Left renal pelvis (tissue), 4 donors: ENCODE measurements at regions not wholly inside any gene's neighbourhood (a gene's known extent, or its start where the extent isn't known, plus 50 kb on each side); places are given as distances from the start of the nearest gene placed in this dataset.

ENCODE experiments used
- DNase-seq, 4 donors: peaks; one replicate each; pipeline ENCODE4 v3.0.0-alpha.2; 2013; ENCODE audit warnings: low read depth in 4 of 4, low spot score in 3 of 4

DNA sequence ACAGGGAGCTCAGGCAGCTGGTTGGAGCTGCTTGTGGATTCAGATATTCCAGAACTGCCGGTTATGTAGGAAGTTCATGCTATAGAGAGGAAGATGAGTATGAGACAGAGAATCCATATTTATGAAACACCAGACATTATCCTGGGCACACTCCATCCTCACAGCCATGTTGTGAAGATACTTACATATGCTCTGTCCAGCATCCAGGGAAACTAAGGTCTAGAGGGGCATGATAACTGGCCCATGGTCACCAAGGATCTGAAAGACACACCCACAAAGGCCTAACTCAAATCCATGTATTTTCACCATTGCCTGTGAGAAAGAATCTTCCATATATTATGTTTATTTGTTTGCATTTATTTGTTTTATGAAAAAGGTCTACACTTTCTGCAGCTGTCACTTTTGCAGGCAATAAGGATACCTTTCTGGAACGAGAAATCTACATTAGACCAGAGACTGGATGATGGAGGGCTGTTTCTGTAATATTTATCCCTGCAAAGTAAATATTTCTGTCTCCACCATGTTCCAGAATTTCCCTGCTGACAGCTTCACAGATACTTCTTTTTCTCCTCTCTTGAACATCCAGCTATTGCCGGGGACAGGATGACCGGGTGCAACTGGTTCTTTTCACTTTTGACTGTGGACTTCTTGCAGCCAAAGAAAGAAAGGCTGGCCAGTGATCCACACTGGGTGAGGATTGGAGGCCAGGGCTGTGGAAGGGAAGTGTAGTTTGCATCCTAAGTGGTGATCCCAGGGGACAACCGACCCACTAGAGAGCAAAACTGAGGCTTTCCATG is 145.9 kb upstream of the NAV2 start:
- no peak for DNase-seq

DNA sequence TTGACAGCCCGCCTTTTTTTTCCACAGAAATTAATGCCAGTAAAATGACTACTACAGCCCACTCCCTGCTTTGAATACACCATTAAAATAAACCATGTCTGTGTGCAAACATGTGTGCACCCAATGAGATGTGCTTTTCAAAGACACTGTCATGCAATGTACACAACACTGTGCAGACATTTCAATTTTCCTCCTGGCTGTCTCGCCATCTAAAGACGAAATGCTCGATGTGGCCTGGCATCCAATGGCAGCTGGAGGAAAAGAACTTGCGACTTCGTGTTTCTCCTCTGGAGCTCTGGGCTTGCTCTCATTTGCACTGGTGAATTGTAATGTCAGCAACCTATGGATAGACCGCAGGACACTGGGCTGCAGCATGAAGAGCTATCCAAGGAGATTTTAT is 147.0 kb upstream of the NAV2 start:
- DNase-seq, result no peak

DNA sequence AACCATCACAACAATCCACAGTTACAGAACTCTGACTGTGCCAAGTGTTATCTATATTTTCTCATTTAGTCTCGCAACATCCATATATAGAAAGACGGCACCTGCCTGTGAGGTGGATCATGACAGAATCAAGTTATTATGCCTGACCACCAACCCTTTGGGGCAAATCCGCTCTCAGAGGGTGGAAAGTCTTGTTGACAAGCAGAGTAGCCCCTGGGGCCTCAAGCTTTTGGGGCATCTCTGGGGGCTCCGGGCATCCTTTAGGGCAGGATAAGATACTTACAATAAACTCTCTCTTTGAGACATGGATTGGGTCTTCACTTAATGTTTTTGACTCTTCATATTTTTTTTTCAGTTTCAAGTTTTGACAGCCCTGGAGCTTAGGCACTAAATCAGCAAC is 150.5 kb upstream of the NAV2 start:
- DNase-seq, result no peak

DNA sequence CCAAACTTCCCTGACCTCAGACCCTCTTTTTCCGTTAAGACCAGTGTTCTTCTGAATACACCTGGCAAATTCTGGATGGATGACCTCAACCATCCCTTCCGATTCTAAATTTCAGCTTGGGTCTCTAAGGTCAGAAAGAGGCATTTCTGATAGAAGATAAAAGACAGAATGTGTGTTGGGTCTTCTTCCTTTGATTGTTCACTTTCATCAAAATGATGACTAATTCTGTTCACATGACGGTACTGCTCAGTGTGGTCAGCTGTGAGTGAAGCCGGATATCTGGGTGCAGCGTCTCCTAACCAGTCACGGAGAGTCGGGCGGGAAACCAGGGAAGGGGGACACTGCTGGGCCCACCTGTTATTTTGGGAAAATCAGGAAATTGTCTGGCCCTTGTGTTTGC is 151.6 kb upstream of the NAV2 start:
- no peak for DNase-seq

DNA sequence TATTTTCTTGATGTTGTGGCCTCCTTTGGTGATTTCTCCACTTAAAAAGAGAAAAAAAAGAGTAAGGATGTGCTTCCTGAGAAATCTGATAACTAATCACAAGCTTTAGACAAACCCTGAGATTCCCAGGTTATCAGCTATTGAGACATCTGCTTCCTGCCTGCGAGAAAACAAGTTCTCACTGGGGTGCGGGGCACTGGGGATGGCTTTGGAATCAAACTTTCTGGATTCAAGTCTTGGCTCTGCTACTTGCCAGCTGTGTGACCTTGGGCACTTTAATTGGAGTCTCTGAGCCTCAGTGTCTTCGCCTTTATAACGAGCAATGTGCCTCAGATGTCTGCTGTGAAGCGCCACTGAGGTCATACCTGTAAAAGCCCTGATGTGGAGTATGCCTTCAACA is 152.5 kb upstream of the NAV2 start:
- no peak for DNase-seq

DNA sequence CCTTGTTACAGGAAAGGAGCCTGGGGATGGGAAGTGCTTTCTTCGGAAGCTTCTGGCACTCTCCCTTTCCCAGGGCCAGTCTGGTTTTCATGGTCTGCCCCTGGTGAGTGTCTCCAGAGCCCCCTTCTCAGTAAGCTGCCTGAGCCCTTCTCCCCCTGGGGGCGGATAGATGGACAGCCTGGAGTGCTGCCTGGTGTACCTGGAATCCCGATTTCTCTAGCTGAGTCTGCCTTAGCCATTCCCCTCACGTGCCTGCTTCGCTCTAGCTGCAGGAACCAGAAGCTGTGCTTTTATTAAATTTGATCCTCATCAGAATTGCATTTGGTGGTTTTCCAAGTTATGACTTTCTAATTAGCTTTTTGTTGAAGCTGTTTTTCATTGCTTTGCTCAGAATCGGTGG is 152.9 kb upstream of the NAV2 start:
- DNase-seq, result no peak

DNA sequence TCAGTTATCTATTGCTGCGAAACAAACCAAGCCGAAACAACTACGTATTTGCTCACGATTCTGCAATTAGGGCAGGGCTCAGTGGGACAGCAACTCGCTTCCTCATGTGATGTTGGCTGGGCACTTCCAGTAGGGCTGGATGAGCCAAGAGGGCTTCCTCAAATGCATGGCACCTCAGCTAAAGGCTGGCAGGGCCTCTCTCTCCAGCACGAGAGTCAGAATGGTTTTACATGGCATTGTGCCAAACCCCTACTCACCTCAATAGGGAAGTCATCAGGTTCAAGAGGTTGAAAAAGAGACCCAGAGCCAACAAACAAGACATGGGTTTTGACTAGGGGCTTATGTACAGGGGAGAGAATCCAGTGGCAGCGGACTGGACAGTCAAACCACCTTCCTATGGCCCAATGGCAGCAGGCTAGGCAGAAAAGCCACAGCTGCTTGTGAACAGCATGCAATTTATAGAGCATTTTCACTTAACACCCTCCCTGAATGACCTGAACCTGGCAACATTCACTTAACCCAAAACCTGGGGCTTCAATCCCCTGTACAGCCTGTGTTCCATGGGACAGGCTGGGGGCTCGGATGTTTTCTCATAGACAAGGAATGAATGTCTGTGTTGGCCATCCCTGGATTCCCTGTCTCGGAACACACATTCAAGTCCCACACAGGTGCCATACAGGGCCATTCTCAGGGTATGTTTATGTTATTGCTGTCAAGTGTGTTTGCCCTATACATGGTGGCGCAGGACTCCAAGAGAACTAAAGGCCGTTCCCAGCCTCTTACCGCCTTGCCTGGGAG is 154.2 kb upstream of the NAV2 start:
- no peak for DNase-seq

DNA sequence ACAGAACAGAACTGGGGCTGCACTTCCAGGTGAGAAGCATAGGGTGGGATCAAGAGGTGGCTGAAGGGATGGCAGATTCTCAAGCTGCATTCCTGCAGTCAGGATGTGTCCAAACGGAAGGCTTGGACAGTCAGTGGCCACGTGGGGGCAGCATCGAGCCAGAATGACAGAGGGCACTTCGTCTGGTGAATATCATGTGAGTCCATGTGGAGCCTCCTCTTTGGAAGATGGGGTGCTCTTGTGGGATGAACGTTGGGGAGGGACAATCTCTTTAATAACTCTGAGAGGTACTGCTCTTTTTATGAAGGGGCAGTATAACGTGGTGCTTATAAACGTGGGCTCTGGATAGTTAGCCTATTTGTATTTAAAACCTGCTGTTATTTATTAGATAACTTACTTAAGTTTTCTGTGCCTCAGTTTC is 154.9 kb upstream of the NAV2 start:
- DNase-seq, result peak in 1 of 4 donors; percentile 37

DNA sequence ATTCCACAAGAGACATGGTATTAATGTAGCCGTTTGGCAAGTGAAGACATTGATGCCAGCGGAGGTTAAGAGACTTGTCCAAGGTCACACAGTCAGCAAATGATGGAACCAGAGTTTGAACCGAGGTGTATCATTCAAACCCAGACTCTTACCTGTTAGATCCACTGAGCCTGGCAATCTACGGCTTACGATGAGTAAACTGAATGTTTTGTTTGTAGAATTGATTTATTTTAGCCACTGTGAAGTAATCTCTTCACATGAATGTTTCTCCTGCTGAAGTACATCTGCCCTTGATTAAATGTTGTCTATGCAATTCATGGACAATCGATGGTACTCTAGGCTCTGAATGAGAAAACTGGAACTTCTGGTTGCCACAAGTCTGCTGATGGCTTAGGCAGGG is 155.5 kb upstream of the NAV2 start:
- no peak for DNase-seq

DNA sequence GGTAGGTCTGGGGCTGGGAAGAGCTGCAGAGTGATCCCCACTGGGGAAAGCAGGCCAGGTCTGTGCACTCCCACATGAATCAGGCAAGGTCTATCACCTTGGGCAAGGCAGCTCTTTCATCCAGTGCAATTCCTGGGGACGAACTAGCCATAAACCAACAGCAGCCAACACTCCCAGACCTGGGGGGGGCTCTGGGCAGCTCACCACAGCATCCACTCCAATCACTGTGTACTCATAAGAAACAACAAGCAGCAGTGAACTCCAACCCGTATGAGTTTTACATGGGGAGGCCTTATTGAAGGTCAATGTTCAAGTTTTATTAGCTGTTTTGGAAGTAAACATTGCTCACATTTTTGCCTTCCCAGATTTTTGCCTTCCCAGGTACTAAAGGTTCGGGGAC is 157.4 kb upstream of the NAV2 start:
- DNase-seq, result no peak

DNA sequence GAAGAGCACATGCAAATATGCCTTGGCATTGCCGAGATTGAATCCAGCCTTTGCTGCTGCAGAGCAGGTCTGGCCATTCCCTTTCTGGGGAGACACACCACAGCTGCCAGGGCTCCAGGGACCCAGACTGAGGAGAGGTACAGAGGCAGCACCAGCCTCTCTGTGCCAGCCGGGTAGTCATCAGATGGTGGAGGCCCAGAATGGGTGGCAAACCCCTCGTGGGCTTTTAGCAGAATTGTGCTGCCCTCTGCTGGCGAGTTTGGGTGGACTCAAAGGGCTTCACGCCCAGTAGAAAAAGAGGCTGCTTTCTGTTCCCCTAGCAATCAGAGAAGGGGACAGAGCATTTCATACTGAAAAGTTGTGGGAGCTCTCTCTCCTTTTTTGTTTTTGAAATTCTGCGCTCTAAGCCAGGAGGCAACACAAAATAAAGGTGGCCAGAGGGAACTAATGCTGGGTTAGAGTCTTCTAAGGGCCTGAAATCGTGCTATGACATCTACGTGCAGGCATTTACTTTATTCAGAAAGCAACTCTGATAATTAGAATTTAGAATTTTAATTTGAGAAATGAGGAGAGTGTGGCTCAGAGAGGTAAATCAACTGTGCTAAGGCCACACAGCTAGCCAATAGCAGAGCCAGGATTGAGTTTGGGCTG is 158.8 kb upstream of the NAV2 start:
- DNase-seq, result peak in 3 of 4 donors; percentile 41 to 51 (median 50)

DNA sequence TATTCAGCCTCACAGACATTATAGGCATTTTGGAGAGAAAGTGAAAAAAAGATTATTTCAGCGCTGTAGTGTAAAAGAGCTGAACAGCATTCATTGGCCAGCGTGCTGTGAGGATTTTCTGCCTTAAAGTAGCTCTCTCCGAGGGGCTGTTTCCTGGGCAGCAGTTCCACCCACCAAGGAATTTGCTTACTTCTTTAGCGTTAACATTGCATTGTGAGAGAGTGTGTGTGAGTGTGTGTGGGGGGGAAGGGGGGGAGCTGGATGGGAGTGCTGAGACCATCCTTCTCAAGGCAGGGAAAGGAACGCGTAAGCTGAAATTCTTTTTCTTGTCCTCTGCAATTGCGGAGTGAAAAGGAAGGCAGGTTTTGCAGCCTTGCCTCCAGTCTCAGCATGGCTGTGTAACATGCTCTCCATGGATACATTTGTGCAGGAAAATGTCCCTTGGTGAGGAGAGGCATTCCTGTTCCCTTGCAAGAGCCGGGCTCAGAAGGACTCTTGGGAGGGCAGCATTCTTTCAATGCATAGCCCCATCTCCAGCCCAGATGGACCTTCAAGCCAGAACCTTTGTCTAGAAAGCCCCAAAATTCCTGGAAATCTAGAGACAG is 159.9 kb upstream of the NAV2 start:
- DNase-seq, result no peak

DNA sequence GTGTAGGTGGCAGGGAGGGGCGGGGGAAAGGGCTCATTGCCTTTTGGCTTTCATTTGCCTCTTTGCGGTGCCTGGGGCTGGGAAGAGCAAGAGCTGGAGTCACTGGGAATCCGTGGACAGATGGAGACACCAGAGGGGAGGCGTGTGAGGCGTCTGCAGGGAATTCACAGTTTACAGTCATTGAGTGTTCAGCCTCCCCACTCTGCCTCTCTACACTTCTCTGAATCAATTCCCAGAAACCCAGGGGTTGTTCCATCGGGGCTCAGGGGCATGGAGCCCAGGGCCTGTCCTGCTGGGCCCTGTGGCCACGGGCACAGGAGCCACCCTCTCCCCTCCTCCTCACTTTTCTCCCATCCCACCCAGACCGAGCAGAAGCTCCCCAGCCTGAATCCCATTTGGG is 160.5 kb upstream of the NAV2 start:
- no peak for DNase-seq

DNA sequence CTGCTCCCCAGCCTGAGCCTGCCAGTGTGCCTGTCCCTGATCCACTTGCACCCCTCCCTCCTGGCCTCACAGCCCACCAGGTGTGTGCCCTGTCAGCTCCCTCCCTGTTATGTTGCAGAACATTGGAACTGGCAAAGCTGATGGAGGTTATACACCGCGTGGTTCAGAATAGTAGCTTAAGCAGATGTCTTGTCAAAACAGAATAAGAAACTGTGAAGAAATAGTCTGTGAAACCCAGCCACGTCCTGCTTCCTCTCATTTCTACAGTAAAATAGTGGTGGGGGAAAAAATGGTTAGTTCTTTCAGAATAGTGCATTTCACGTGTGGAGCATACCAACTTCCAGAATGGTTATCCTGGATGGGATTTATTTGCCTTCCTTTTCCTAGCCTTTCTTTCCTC is 161.2 kb upstream of the NAV2 start:
- no peak for DNase-seq

DNA sequence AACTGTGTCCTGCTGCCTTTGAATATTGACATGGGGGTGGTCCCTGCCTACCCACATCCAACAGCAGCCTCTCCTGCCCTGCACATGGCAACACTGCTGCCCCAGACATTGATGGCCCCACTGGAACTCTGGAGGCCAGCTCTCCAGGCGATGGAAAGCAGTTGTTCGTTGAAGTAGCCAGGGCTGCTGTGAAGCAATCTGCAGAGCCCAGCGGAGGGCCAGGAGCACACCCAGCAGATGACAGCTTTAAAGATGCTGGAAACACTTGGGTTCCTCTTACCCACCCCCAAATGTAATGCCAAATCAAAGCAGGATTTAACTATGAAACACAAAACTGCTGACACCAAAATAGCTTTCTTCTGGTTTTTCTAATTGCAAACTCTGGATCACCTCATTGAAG is 165.6 kb upstream of the NAV2 start:
- no peak for DNase-seq

DNA sequence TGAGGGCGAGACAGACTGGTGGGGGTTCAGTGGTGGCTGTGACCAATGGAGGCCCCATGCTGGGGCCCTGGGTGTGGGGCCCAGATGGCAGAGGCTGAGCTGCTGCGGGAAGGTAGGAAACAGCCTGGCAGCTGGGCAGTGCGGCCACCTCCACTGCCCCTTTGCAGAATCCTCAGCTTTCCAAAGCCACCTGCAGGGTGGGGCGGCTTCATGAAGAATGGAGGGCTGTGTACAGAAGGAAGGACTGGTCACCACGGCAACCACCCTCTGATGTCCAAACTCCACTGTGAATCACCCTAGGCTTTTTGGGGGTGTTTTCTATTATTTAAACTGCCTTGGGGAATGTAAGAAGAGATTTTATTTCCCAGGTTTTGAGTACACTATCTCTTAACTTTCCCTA is 166.3 kb upstream of the NAV2 start:
- no peak for DNase-seq

DNA sequence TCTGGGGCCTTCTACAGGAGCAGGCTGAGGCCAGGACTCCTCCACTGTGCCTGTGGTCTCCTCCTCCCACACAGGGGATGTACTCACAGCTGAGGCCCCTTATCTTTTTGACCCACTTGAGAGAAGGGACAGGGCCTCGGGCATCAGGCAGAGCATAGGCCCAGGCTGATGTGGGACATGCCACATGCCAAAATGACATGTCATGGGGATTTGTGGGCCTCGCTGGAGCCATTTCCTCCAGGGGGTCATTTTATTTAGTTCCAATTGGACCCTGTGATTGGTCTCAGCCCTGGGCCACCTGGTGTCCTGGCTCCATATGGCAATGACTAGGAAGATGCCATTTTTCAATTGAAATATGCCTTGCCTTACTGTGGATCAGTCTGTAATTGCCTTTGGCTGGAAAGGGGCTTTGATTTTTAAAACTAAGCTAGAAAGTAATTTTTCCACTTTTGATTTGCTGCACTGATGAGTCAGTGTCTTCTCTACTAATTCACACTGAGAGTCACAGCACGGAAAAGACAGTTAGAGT is 171.1 kb upstream of the NAV2 start:
- no peak for DNase-seq

DNA sequence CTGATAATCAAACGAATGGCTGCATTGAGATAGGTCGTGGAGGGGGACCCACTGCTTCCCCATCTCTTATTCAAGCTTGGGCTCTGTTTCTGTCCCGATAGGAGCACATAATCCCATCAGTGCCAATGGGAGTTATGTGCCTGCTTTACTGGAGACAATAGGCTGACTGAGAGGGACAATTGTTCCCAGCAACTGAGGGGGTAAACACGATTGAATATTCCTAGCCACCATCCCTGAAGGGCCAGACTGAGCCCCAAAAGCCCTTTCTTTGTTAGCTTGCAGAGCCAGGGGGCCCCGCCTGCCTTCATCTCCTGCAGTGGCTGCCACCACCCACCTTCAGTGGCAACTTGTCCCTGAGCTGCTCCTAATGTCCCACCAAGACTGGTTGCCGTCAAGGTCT is 172.8 kb upstream of the NAV2 start:
- no peak for DNase-seq

DNA sequence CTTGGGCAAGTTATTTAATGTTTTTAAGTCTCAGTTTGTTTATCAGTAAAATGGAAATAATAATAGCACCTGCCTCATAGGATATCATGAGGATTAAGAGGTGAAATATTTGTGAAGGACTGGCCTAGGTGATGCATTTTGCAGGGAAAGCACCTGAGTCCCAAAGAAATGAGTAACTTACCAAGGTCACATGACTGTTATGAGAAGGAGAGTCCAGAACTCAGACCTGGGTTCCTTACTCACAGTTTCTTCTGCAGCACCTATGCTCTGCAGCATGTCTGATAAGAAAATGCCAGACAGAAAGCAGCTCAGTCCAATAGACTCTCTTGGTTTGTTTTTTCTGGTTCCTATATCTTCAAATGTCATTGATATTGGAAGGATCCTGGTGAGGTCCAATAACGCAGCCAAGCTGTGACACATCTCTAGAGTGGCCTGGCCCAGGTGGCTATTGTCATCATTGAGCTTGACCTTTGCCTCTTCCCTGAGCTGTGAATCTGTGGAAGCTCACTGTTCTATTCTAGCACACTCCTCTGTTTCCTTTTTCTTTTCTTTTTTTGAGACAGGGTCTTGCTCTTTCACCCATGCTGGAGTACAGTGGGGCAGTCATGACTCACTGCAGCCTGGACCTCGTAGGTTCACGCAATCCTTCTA is 174.7 kb upstream of the NAV2 start:
- DNase-seq, result no peak

DNA sequence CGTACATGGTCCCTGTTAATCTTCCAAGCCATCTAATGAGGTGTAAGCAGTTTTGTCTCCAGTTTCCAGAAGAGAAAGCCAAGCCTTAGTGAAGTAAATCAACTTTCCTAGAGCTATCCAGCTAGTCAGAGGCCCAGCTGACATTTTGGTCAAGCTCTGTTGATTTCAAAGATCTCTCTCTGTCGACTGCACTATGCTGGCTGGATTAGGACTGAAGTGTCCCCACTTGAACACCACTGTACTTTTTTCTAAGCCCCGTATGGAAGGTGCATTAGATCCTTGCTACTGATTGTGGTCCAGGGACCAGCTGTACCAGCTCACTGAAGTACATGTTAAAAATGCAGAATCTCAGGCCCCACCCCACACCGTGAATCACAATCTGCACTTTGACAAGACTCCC is 176.5 kb upstream of the NAV2 start:
- no peak for DNase-seq

DNA sequence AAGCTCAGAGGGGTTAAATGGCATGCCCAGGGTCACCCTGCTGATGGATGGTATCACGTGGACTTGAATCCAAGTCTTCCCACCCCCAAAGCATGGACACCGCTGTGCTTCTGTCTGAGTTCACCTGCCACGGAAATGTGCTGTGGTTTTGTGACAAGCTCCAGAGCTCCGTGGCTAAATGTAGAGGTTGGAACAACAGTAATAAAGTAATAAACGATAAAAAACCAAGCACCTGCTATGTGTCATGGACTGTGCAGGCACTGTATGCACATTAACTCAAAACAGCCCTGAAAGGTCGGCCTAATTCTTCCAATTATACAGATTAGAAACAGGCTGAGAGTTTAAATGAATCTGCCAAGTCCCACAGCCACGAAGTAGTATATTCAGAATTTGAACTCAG is 182.1 kb upstream of the NAV2 start:
- no peak for DNase-seq
